ENCODE measurements at regions not wholly inside any gene's neighbourhood (a gene's known extent, or its start where the extent isn't known, plus 50 kb on each side); places are given as distances from the start of the nearest gene placed in this dataset.

DNA sequence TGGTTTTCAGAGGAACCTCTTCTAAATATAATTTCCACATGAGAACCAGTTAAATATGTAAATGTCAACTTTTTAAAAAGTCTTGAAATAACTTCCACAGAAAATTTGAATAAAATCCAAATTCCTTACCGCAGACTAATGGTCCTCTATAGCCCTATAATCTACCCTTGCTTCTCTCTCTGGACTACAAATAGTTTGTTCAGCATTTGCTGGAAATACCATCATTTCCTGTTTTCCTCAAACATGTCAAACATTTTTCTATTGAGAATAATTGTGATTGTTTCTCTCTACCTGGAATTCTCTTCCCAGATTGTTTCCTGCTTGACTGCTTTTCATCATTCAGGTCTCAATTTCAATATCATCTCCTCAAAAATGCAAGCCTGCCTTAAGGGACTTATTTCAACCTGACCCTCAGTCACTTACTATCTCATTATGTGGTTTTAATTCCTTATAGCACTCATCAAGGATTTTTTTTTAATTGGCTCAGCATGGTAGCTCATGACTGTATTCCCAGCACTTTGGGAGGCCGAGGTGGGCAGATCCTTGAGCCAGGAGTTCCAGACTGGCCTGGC is 898.9 kb upstream of the MIR17HG start:
- no peaks in the 10 kb centered on the region for H3K79me2 ChIP-seq (ENCODE audit: low read length)
- no peaks in the 10 kb centered on the region for H4K20me1 ChIP-seq (ENCODE audit: insufficient read depth, low read length)
- no peak overlapping the region for H3K27ac ChIP-seq (ENCODE audit: low read length)
- H3K4me1 ChIP-seq (ENCODE audit: low read length): no peaks in the 10 kb centered on the region
- TF ChIP-seq EZH2phosphoT487 (IDR thresholded peaks at IDR 0.05; ENCODE audit: low read depth): no peak
- TF ChIP-seq, protein P1, sequence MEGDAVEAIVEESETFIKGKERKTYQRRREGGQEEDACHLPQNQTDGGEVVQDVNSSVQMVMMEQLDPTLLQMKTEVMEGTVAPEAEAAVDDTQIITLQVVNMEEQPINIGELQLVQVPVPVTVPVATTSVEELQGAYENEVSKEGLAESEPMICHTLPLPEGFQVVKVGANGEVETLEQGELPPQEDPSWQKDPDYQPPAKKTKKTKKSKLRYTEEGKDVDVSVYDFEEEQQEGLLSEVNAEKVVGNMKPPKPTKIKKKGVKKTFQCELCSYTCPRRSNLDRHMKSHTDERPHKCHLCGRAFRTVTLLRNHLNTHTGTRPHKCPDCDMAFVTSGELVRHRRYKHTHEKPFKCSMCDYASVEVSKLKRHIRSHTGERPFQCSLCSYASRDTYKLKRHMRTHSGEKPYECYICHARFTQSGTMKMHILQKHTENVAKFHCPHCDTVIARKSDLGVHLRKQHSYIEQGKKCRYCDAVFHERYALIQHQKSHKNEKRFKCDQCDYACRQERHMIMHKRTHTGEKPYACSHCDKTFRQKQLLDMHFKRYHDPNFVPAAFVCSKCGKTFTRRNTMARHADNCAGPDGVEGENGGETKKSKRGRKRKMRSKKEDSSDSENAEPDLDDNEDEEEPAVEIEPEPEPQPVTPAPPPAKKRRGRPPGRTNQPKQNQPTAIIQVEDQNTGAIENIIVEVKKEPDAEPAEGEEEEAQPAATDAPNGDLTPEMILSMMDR (IDR thresholded peaks at IDR 0.05; ENCODE audit: low read depth, low read length): no peak
- no peak overlapping the region for H3K4me2 ChIP-seq (ENCODE audit: low read length)
- no peaks in the 10 kb centered on the region for H3K36me3 ChIP-seq (replicated peaks; ENCODE audit: low read depth, low read length)
- H3K9me3 ChIP-seq (ENCODE audit: insufficient read depth, low read length): no peaks in the 10 kb centered on the region
- no peak overlapping the region for H3K9ac ChIP-seq (ENCODE audit: low read length)
- H3K27me3 ChIP-seq (ENCODE audit: low read depth, low read length): no peaks in the 10 kb centered on the region
- no peak overlapping the region for H3K4me3 ChIP-seq (ENCODE audit: low read length)
- no peak overlapping the region for H2AFZ ChIP-seq (ENCODE audit: low read depth, low read length)

DNA sequence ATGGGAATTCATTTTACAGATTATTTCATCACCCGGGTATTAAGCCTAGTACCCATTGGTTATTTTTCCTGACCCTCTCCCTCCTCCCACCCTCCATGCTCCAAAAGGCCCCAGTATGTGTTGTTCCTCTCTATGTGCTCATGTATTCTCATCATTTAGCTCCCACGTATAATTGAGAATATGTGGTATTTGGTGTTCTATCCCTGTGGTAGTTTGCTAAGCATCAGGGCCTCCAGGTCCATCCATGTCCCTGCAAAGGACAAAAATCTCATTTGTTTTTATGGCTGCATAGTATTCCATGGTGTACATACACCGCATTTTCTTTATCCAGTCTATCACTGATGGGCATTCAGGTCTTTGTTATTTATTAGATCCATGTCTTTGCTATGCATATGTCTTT is 894.1 kb upstream of the MIR17HG start:
- Histone ChIP-seq H3K4me1 (ENCODE audit: low read length) (no peaks in the 10 kb centered on the region), H3K27me3 (ENCODE audit: low read depth, low read length) (no peaks in the 10 kb centered on the region), H3K9ac (ENCODE audit: low read length) (no peak overlapping the region), H3K9me3 (ENCODE audit: insufficient read depth, low read length) (no peaks in the 10 kb centered on the region), H3K4me2 (ENCODE audit: low read length) (no peak overlapping the region), H3K4me3 (ENCODE audit: low read length) (no peak overlapping the region), H2AFZ (ENCODE audit: low read depth, low read length) (no peak overlapping the region), H3K27ac (ENCODE audit: low read length) (no peak overlapping the region), H3K36me3 (replicated peaks; ENCODE audit: low read depth, low read length) (no peaks in the 10 kb centered on the region), H4K20me1 (ENCODE audit: insufficient read depth, low read length) (no peaks in the 10 kb centered on the region), H3K79me2 (ENCODE audit: low read length) (no peaks in the 10 kb centered on the region)
- no peak for TF ChIP-seq EZH2phosphoT487 (IDR thresholded peaks at IDR 0.05; ENCODE audit: low read depth)
- TF ChIP-seq, protein P1 (IDR thresholded peaks at IDR 0.05; ENCODE audit: low read depth, low read length): no peak

DNA sequence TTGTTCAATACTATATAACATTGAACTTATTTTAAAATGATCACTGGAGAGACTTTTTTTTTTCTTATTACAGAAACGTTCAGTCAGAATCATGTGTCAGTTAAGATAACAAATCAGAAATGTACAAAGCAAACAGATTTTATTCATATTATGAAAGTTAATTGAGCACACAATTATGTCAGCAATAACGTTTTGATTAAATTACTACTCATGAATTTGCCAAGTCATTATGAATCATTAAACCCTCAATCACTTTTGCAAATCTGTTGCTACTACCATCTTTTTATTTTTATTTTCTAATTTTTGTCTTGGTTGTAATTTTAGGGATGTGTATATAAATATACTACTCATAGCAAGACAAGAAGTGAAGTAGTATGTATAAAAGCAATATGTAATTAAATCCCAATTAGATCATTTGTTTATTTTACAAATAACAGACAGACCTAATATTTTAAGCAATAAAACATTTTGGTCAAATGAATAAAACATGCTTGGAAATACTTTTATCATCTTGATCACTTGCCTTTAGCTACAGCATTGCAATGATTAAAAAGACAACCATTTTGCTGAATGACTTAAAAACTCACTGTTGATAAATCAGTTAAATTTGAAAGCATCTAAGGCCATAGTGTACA is 893.4 kb upstream of the MIR17HG start:
- Histone ChIP-seq H2AFZ (ENCODE audit: low read depth, low read length) (no peak overlapping the region), H3K79me2 (ENCODE audit: low read length) (no peaks in the 10 kb centered on the region), H3K9me3 (ENCODE audit: insufficient read depth, low read length) (no peaks in the 10 kb centered on the region)

DNA sequence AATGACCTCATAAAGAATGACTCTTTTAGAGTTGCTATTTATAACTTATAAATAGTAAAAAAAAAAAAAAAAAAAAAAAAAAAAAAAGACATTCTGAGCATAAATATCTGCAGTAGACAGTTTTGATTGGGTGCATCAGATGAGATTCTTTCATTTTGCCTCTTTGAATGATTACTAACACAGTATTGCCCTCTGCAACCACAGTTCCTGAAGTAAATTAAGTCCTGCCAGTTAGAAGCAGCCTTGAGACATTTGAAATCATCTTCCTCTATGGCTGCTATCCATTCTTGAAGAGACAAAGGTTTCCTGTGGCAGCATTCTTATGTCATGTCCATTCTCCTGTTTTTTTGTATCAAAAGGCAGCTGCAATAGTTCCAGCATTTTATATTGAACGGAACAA is 892.4 kb upstream of the MIR17HG start:
- H3K36me3 ChIP-seq (replicated peaks; ENCODE audit: low read depth, low read length): no peaks in the 10 kb centered on the region
- H3K4me1 ChIP-seq (ENCODE audit: low read length): no peaks in the 10 kb centered on the region
- TF ChIP-seq EZH2phosphoT487 (IDR thresholded peaks at IDR 0.05; ENCODE audit: low read depth): no peak
- TF ChIP-seq, protein P1 (IDR thresholded peaks at IDR 0.05; ENCODE audit: low read depth, low read length): no peak
- H3K4me3 ChIP-seq (ENCODE audit: low read length): no peak overlapping the region
- H3K9me3 ChIP-seq (ENCODE audit: insufficient read depth, low read length): no peaks in the 10 kb centered on the region
- H3K9ac ChIP-seq (ENCODE audit: low read length): no peak overlapping the region
- H3K4me2 ChIP-seq (ENCODE audit: low read length): no peak overlapping the region
- no peaks in the 10 kb centered on the region for H3K79me2 ChIP-seq (ENCODE audit: low read length)
- H3K27ac ChIP-seq (ENCODE audit: low read length): no peak overlapping the region
- H4K20me1 ChIP-seq (ENCODE audit: insufficient read depth, low read length): no peaks in the 10 kb centered on the region
- no peaks in the 10 kb centered on the region for H3K27me3 ChIP-seq (ENCODE audit: low read depth, low read length)
- no peak overlapping the region for H2AFZ ChIP-seq (ENCODE audit: low read depth, low read length)

More for the DNA sequence above, 893.4 kb upstream of the MIR17HG start:
- Histone ChIP-seq H4K20me1 (ENCODE audit: insufficient read depth, low read length) (no peaks in the 10 kb centered on the region), H3K27me3 (ENCODE audit: low read depth, low read length) (no peaks in the 10 kb centered on the region), H3K36me3 (replicated peaks; ENCODE audit: low read depth, low read length) (no peaks in the 10 kb centered on the region), H3K4me3 (ENCODE audit: low read length) (no peak overlapping the region), H3K4me2 (ENCODE audit: low read length) (no peak overlapping the region), H3K4me1 (ENCODE audit: low read length) (no peaks in the 10 kb centered on the region), H3K27ac (ENCODE audit: low read length) (no peak overlapping the region), H3K9ac (ENCODE audit: low read length) (no peak overlapping the region)
- no peak for TF ChIP-seq EZH2phosphoT487 (IDR thresholded peaks at IDR 0.05; ENCODE audit: low read depth)
- TF ChIP-seq, protein P1 (IDR thresholded peaks at IDR 0.05; ENCODE audit: low read depth, low read length): no peak

Data from OCI-LY3 (cell line).